SK-N-SH treated with all-trans-retinoic acid at 6 μM for 48 hours (cell line): ENCODE measurements at regions not wholly inside any gene's neighbourhood (a gene's known extent, or its start where the extent isn't known, plus 50 kb on each side); places are given as distances from the start of the nearest gene placed in this dataset.

Source experiments
- ATAC-seq: fragments of 200-7000 bp; cut with Tn5 transposase; 3 replicates; pipeline ENCODE4 v1.9.1; 2020; ENCODE audit warnings: mild to moderate bottlenecking, moderate library complexity
- ARNTL ChIP-seq: fragments of 450-650 bp; formaldehyde crosslinking; IDR thresholded peaks from 2 replicates; pipeline ENCODE4 v1.5.0; 2020; ENCODE audit warnings: low read depth, mild to moderate bottlenecking, moderate library complexity, borderline replicate concordance
- CREB5 ChIP-seq: fragments of 250-450 bp; sonication (Bioruptor Pico); IDR thresholded peaks from 2 replicates; pipeline ENCODE4 v1.5.1; 2020; ENCODE audit warnings: low read depth, mild to moderate bottlenecking, moderate library complexity
- CSDC2 ChIP-seq: fragments of 250-450 bp; sonication (Bioruptor Pico); IDR thresholded peaks from 2 replicates; pipeline ENCODE4 v1.5.0; 2020; ENCODE audit warnings: mild to moderate bottlenecking, moderate library complexity
- GLIS3 ChIP-seq: fragments of 250-450 bp; sonication (Bioruptor Pico); IDR thresholded peaks from 2 replicates; pipeline ENCODE4 v1.5.0; 2020; ENCODE audit warnings: mild to moderate bottlenecking, moderate library complexity
- ISL1 ChIP-seq: fragments of 250-450 bp; sonication (Bioruptor Pico); IDR thresholded peaks from 2 replicates; pipeline ENCODE4 v2.1.2; 2022; ENCODE audit warnings: mild to moderate bottlenecking, moderate library complexity
- OSR1 ChIP-seq: fragments of 250-450 bp; sonication (Bioruptor Pico); IDR thresholded peaks from 2 replicates; pipeline ENCODE4 v1.8.0; 2022; ENCODE audit warnings: moderate library complexity, mild to moderate bottlenecking, inconsistent platforms
- PATZ1 ChIP-seq: fragments of 250-450 bp; sonication (Bioruptor Pico); IDR thresholded peaks from 2 replicates; pipeline ENCODE4 v1.8.0; 2020; ENCODE audit warnings: mild to moderate bottlenecking, moderate library complexity, borderline replicate concordance
- POU6F1 ChIP-seq: fragments of 250-450 bp; sonication (Bioruptor Pico); IDR thresholded peaks from 2 replicates; pipeline ENCODE4 v1.8.0; 2021; ENCODE audit warnings: low read depth, mild to moderate bottlenecking, moderate library complexity, borderline replicate concordance
- RARB ChIP-seq: fragments of 250-450 bp; sonication (Bioruptor Pico); IDR thresholded peaks from 2 replicates; pipeline ENCODE4 v1.8.0; 2021; ENCODE audit warnings: mild to moderate bottlenecking, moderate library complexity
- SNAI2 ChIP-seq: fragments of 250-450 bp; sonication (Bioruptor Pico); IDR thresholded peaks from 2 replicates; pipeline ENCODE4 v1.5.0; 2020; ENCODE audit warnings: mild to moderate bottlenecking, moderate library complexity
- TCF4 ChIP-seq: fragments of 250-450 bp; sonication (Bioruptor Pico); IDR thresholded peaks from 2 replicates; pipeline ENCODE4 v1.8.0; 2021; ENCODE audit warnings: mild to moderate bottlenecking, moderate library complexity, borderline replicate concordance
- TOX ChIP-seq: fragments of 250-450 bp; sonication (Bioruptor Pico); IDR thresholded peaks from 2 replicates; pipeline ENCODE4 v1.8.0; 2021; ENCODE audit warnings: mild to moderate bottlenecking, moderate library complexity, borderline replicate concordance
- TSHZ2 ChIP-seq: fragments of 250-450 bp; sonication (Bioruptor Pico); IDR thresholded peaks from 2 replicates; pipeline ENCODE4 v1.5.0; 2020; ENCODE audit warnings: mild to moderate bottlenecking, moderate library complexity
- ZFP30 ChIP-seq: fragments of 450-650 bp; formaldehyde crosslinking; IDR thresholded peaks from 2 replicates; pipeline ENCODE4 v1.5.0; 2022; ENCODE audit warnings: mild to moderate bottlenecking, moderate library complexity
- ZNF565 ChIP-seq: fragments of 450-650 bp; formaldehyde crosslinking; conservative IDR thresholded peaks from 2 replicates; pipeline ENCODE4 v1.5.0; 2020; ENCODE audit warnings: low read depth, mild to moderate bottlenecking, moderate library complexity

GRCh38 chr3:193992425-193993037 is 143.4 kb upstream of the HES1 start (continued):
- no peak for TF ChIP-seq PATZ1
- TF ChIP-seq RARB = no peak
- no peak for TF ChIP-seq TCF4 (CRISPR knock-in tag)
- no peak for TF ChIP-seq SNAI2 (CRISPR knock-in tag)
- no peak for TF ChIP-seq ZNF565
- TF ChIP-seq TOX (CRISPR knock-in tag) = no peak
- TF ChIP-seq GLIS3 (CRISPR knock-in tag) = no peak

GRCh38 chr3:193996221-193996620 is 139.7 kb upstream of the HES1 start:
- ATAC-seq = no peak
- TF ChIP-seq CSDC2 (CRISPR knock-in tag) = no peak
- no peak for TF ChIP-seq POU6F1 (CRISPR knock-in tag)
- TF ChIP-seq PATZ1 = no peak
- no peak for TF ChIP-seq ARNTL (CRISPR knock-in tag)
- no peak for TF ChIP-seq RARB

GRCh38 chr3:193996641-193997089 is 139.3 kb upstream of the HES1 start:
- no peak for TF ChIP-seq SNAI2 (CRISPR knock-in tag)
- TF ChIP-seq CREB5 = no peak
- no peak for TF ChIP-seq TOX (CRISPR knock-in tag)
- no peak for TF ChIP-seq POU6F1 (CRISPR knock-in tag)
- TF ChIP-seq TSHZ2 (CRISPR knock-in tag) = no peak
- no peak for TF ChIP-seq ISL1 (CRISPR knock-in tag)
- TF ChIP-seq OSR1 (CRISPR knock-in tag) = no peak
- no peak for TF ChIP-seq ZFP30 (CRISPR knock-in tag)
- no peak for ATAC-seq
